ENCODE measurements at regions not wholly inside any gene's neighbourhood (a gene's known extent, or its start where the extent isn't known, plus 50 kb on each side); places are given as distances from the start of the nearest gene placed in this dataset.

GRCh38 chr3:144912968-144913367 lies 941.3 kb downstream of the DIPK2A start:
- no peak for TF ChIP-seq EZH2 (IDR thresholded peaks at IDR 0.05; ENCODE audit: borderline replicate concordance, low read length)
- no peak for TF ChIP-seq CTCF (IDR thresholded peaks at IDR 0.05; ENCODE audit: low read length)
- H3K4me3 ChIP-seq (ENCODE audit: low read depth, low read length, poor library complexity, severe bottlenecking), result no peak overlapping the region
- no peak overlapping the region for H2AFZ ChIP-seq (ENCODE audit: low read length)
- H3K9ac ChIP-seq (ENCODE audit: low read length), result no peak overlapping the region
- no peaks in the 10 kb centered on the region for H3K27me3 ChIP-seq (ENCODE audit: insufficient read depth, low read length)
- H3K9me3 ChIP-seq (ENCODE audit: low read length), result no peaks in the 10 kb centered on the region
- H3K4me2 ChIP-seq (ENCODE audit: low read length), result no peak overlapping the region
- no peaks in the 10 kb centered on the region for H3K36me3 ChIP-seq (ENCODE audit: insufficient read depth, low read length)
- H4K20me1 ChIP-seq (ENCODE audit: insufficient read depth, low read length), result no peaks in the 10 kb centered on the region
- H3K4me1 ChIP-seq (ENCODE audit: insufficient read depth, low read length, severe bottlenecking), result no peaks in the 10 kb centered on the region
- no peaks in the 10 kb centered on the region for H3F3A ChIP-seq (ENCODE audit: insufficient read depth, low read length)
- no peaks in the 10 kb centered on the region for H3K79me2 ChIP-seq (ENCODE audit: insufficient read depth, low read length)
- no peak overlapping the region for H3K27ac ChIP-seq (ENCODE audit: low read depth, low read length, poor library complexity, severe bottlenecking)
- no peaks in the 10 kb centered on the region for H3K9me2 ChIP-seq (ENCODE audit: low read depth, low read length)

- H3K9me3 ChIP-seq (ENCODE audit: low read length), result no peaks in the 10 kb centered on the region
- H3K36me3 ChIP-seq (ENCODE audit: insufficient read depth, low read length), result no peaks in the 10 kb centered on the region
- no peak overlapping the region for H3K27ac ChIP-seq (ENCODE audit: low read depth, low read length, poor library complexity, severe bottlenecking)
- H3K79me2 ChIP-seq (ENCODE audit: insufficient read depth, low read length), result no peaks in the 10 kb centered on the region
- no peak overlapping the region for H3K4me2 ChIP-seq (ENCODE audit: low read length)
- no peaks in the 10 kb centered on the region for H3K4me1 ChIP-seq (ENCODE audit: insufficient read depth, low read length, severe bottlenecking)
- no peaks in the 10 kb centered on the region for H3F3A ChIP-seq (ENCODE audit: insufficient read depth, low read length)
- H3K4me3 ChIP-seq (ENCODE audit: low read depth, low read length, poor library complexity, severe bottlenecking), result no peak overlapping the region
- H3K27me3 ChIP-seq (ENCODE audit: insufficient read depth, low read length), result no peaks in the 10 kb centered on the region
- TF ChIP-seq EZH2 (IDR thresholded peaks at IDR 0.05; ENCODE audit: borderline replicate concordance, low read length), result no peak
- no peaks in the 10 kb centered on the region for H3K9me2 ChIP-seq (ENCODE audit: low read depth, low read length)
- no peaks in the 10 kb centered on the region for H4K20me1 ChIP-seq (ENCODE audit: insufficient read depth, low read length)
- no peak overlapping the region for H2AFZ ChIP-seq (ENCODE audit: low read length)
- H3K9ac ChIP-seq (ENCODE audit: low read length), result no peak overlapping the region
Observed at GRCh38 chr3:144915202-144915601, 943.6 kb downstream of the DIPK2A start.

- H3K27ac ChIP-seq (ENCODE audit: low read depth, low read length, poor library complexity, severe bottlenecking), result no peak overlapping the region
- no peaks in the 10 kb centered on the region for H3K9me3 ChIP-seq (ENCODE audit: low read length)
- no peaks in the 10 kb centered on the region for H4K20me1 ChIP-seq (ENCODE audit: insufficient read depth, low read length)
- no peaks in the 10 kb centered on the region for H3K79me2 ChIP-seq (ENCODE audit: insufficient read depth, low read length)
- no peaks in the 10 kb centered on the region for H3K9me2 ChIP-seq (ENCODE audit: low read depth, low read length)
- no peak overlapping the region for H2AFZ ChIP-seq (ENCODE audit: low read length)
- H3K4me3 ChIP-seq (ENCODE audit: low read depth, low read length, poor library complexity, severe bottlenecking), result no peak overlapping the region
- no peak overlapping the region for H3K4me2 ChIP-seq (ENCODE audit: low read length)
- H3K27me3 ChIP-seq (ENCODE audit: insufficient read depth, low read length), result no peaks in the 10 kb centered on the region
- TF ChIP-seq EZH2 (IDR thresholded peaks at IDR 0.05; ENCODE audit: borderline replicate concordance, low read length) (no peak), CTCF (IDR thresholded peaks at IDR 0.05; ENCODE audit: low read length) (no peak)
- no peaks in the 10 kb centered on the region for H3K36me3 ChIP-seq (ENCODE audit: insufficient read depth, low read length)
- H3K4me1 ChIP-seq (ENCODE audit: insufficient read depth, low read length, severe bottlenecking), result no peaks in the 10 kb centered on the region
- 0 out of 2 replicates have a peak, but pooled peaks cover 4% of the 10 kb centered on the region for H3F3A ChIP-seq (ENCODE audit: insufficient read depth, low read length)
- no peak overlapping the region for H3K9ac ChIP-seq (ENCODE audit: low read length)
Observed at GRCh38 chr3:144921710-144922109, 950.1 kb downstream of the DIPK2A start.

GRCh38 chr3:144923046-144923775 lies 951.6 kb downstream of the DIPK2A start:
- TF ChIP-seq EZH2 (IDR thresholded peaks at IDR 0.05; ENCODE audit: borderline replicate concordance, low read length) (no peak), CTCF (IDR thresholded peaks at IDR 0.05; ENCODE audit: low read length) (no peak)
- Histone ChIP-seq H3K9me2 (ENCODE audit: low read depth, low read length) (no peaks in the 10 kb centered on the region), H3F3A (ENCODE audit: insufficient read depth, low read length) (0 out of 2 replicates have a peak, but pooled peaks cover 4% of the 10 kb centered on the region), H3K27me3 (ENCODE audit: insufficient read depth, low read length) (no peaks in the 10 kb centered on the region), H3K4me1 (ENCODE audit: insufficient read depth, low read length, severe bottlenecking) (no peaks in the 10 kb centered on the region), H4K20me1 (ENCODE audit: insufficient read depth, low read length) (no peaks in the 10 kb centered on the region), H3K9ac (ENCODE audit: low read length) (no peak overlapping the region), H3K4me3 (ENCODE audit: low read depth, low read length, poor library complexity, severe bottlenecking) (no peak overlapping the region), H3K4me2 (ENCODE audit: low read length) (no peak overlapping the region), H3K27ac (ENCODE audit: low read depth, low read length, poor library complexity, severe bottlenecking) (no peak overlapping the region), H3K9me3 (ENCODE audit: low read length) (no peaks in the 10 kb centered on the region), H3K36me3 (ENCODE audit: insufficient read depth, low read length) (no peaks in the 10 kb centered on the region), H2AFZ (ENCODE audit: low read length) (no peak overlapping the region), H3K79me2 (ENCODE audit: insufficient read depth, low read length) (no peaks in the 10 kb centered on the region)
